Liver (tissue), 8 donors: ENCODE measurements at regions not wholly inside any gene's neighbourhood (a gene's known extent, or its start where the extent isn't known, plus 50 kb on each side); places are given as distances from the start of the nearest gene placed in this dataset.

ENCODE experiments used
- DNase-seq: peaks from one replicate; pipeline ENCODE4 v3.0.0-alpha.2; 2017; ENCODE audit warnings: low spot score
- H3K27ac ChIP-seq, 2 donors: one replicate each; pipeline ENCODE4 v1.7.0; 2013; ENCODE audit warnings: inconsistent platforms in 2 of 2, low read length in 2 of 2, control low read depth in 1 of 2, low read depth in 1 of 2, mild to moderate bottlenecking in 1 of 2
- H3K27me3 ChIP-seq, 4 donors: one replicate each; pipeline versions ENCODE4 v1.6.1 to v1.7.0; 2013; ENCODE audit warnings: low read length in 3 of 4, inconsistent platforms in 1 of 4, mild to moderate bottlenecking in 1 of 4, moderate library complexity in 1 of 4; ENCODE audit not compliant: control insufficient read depth in 4 of 4, insufficient read depth in 4 of 4
- H3K36me3 ChIP-seq, 4 donors: one replicate each; pipeline versions ENCODE4 v1.6.1 to v1.7.0; 2013; ENCODE audit warnings: low read length in 3 of 4, mild to moderate bottlenecking in 3 of 4, low read depth in 1 of 4, moderate library complexity in 1 of 4; ENCODE audit not compliant: control insufficient read depth in 4 of 4, insufficient read depth in 3 of 4
- H3K4me1 ChIP-seq, 4 donors: one replicate each; pipeline versions ENCODE4 v1.6.1 to v1.7.0; 2013; ENCODE audit warnings: low read length in 3 of 4, mild to moderate bottlenecking in 3 of 4, moderate library complexity in 1 of 4; ENCODE audit not compliant: control insufficient read depth in 4 of 4, insufficient read depth in 4 of 4
- H3K4me3 ChIP-seq, 3 donors: one replicate each; pipeline versions ENCODE4 v1.6.1 to v1.7.0; 2013; ENCODE audit warnings: low read length in 3 of 3, control low read depth in 1 of 3, low read depth in 1 of 3, mild to moderate bottlenecking in 1 of 3
- H3K9ac ChIP-seq, 2 donors: one replicate each; pipeline ENCODE4 v1.7.0; 2013; ENCODE audit warnings: low read length in 2 of 2, mild to moderate bottlenecking in 2 of 2, moderate library complexity in 2 of 2, control low read depth in 1 of 2, low read depth in 1 of 2
- H3K9me3 ChIP-seq, 4 donors: one replicate each; pipeline versions ENCODE4 v1.6.1 to v1.7.0; 2013; ENCODE audit warnings: low read length in 3 of 4; ENCODE audit not compliant: control insufficient read depth in 4 of 4
- EGR1 ChIP-seq, 2 donors: IDR thresholded peaks; 2 replicates each; pipeline ENCODE4 v1.6.1; 2016 to 2018; ENCODE audit warnings: antibody characterized with exemption in 2 of 2, low read depth in 2 of 2
- FOXA1 ChIP-seq: IDR thresholded peaks from 2 replicates; pipeline ENCODE4 v1.6.1; 2016; ENCODE audit warnings: antibody characterized with exemption
- FOXA2 ChIP-seq: IDR thresholded peaks from 2 replicates; pipeline ENCODE4 v1.6.1; 2016; ENCODE audit warnings: antibody characterized with exemption
- GABPA ChIP-seq, 2 donors: IDR thresholded peaks in 1 of 2; conservative IDR thresholded peaks in 1 of 2; 2 replicates each; pipeline ENCODE4 v1.6.1; 2016; ENCODE audit warnings: antibody characterized with exemption in 2 of 2, mild to moderate bottlenecking in 1 of 2, moderate library complexity in 1 of 2
- HNF4A ChIP-seq, 2 donors: conservative IDR thresholded peaks; 2 replicates each; pipeline ENCODE4 v1.6.1; 2016; ENCODE audit warnings: antibody characterized with exemption in 2 of 2, mild to moderate bottlenecking in 2 of 2
- HNF4G ChIP-seq: IDR thresholded peaks from 2 replicates; pipeline ENCODE4 v1.6.1; 2016; ENCODE audit warnings: antibody characterized with exemption
- JUND ChIP-seq, 2 donors: IDR thresholded peaks; 2 replicates each; pipeline ENCODE4 v1.6.1; 2016; ENCODE audit warnings: antibody characterized with exemption in 2 of 2
- NR2F2 ChIP-seq: IDR thresholded peaks from 2 replicates; pipeline ENCODE4 v1.6.1; 2016; ENCODE audit warnings: antibody characterized with exemption
- RAD21 ChIP-seq, 2 donors: IDR thresholded peaks; 2 replicates each; pipeline ENCODE4 v1.6.1; 2016; ENCODE audit warnings: antibody characterized with exemption in 2 of 2, mild to moderate bottlenecking in 2 of 2
- RXRA ChIP-seq, 2 donors: IDR thresholded peaks; 2 replicates each; pipeline ENCODE4 v1.6.1; 2017 to 2018; ENCODE audit warnings: antibody characterized with exemption in 2 of 2, mild to moderate bottlenecking in 1 of 2
- SP1 ChIP-seq: IDR thresholded peaks from 2 replicates; pipeline ENCODE4 v1.6.1; 2018; ENCODE audit warnings: antibody characterized with exemption, mild to moderate bottlenecking
- TAF1 ChIP-seq: conservative IDR thresholded peaks from 2 replicates; pipeline ENCODE4 v1.6.1; 2016; ENCODE audit warnings: antibody characterized with exemption, mild to moderate bottlenecking
- YY1 ChIP-seq: IDR thresholded peaks from 2 replicates; pipeline ENCODE4 v1.6.1; 2016; ENCODE audit warnings: antibody characterized with exemption, mild to moderate bottlenecking
- WGBS: extraction: QIAGEN DNeasy Blood & Tissue Kit; methylation state at CpG from one replicate; pipeline ENCODE4 v1.1.7; 2013; 5-methylcytosine and 5-hydroxymethylcytosine counted together
- TF ChIP-seq, protein P1 (sequence below): IDR thresholded peaks from 2 replicates; pipeline ENCODE4 v1.6.1; 2016; ENCODE audit warnings: antibody characterized with exemption
- TF ChIP-seq, protein P2 (sequence below): IDR thresholded peaks from 2 replicates; pipeline ENCODE4 v1.6.1; 2016; ENCODE audit warnings: antibody characterized with exemption, mild to moderate bottlenecking
- TF ChIP-seq, protein P3 (sequence below): IDR thresholded peaks from 2 replicates; pipeline ENCODE4 v1.6.1; 2016; ENCODE audit warnings: antibody characterized with exemption
- TF ChIP-seq, protein P4 (sequence below): fragments of 150-350 bp; IDR thresholded peaks from 2 replicates; pipeline ENCODE4 v1.5.1; 2017; ENCODE audit warnings: improper control_type of control experiment, low read depth, low read length; ENCODE audit not compliant: missing input control
- TF ChIP-seq, protein P5 (sequence below): IDR thresholded peaks from 2 replicates; pipeline ENCODE4 v1.6.1; 2016; ENCODE audit warnings: antibody characterized with exemption
- donor health status: healthy.
- donor health status: healthy.
- donor health status: healthy.
- donor health status: healthy.
- donor health status: healthy.

DNA sequence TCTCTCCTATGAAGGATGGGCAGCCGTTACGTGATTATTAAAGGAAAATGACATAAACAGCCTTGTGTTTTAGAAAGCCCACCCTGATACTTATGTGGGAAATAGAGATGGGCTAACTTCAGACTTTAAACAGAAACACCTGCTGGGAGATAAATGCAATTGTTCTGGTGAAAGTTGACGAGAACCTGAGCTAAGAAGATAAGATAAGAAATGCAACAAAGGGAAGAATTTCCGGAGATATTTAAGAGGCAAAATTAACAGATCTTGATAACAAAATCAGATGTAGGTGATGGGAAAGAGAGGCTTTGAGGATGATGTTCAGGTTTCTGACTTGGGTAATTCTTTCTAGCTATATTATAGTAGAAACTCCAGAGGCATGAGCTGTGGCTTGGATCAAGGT is 102.7 kb upstream of the SLC7A11 start:
- DNase-seq = no peak
- Histone ChIP-seq H3K27me3 (peaks cover 0 to 2% (median 0%) of the 10 kb centered on the region in 4 donors), H3K27ac (no peak overlapping the region), H3K4me1 (no peaks in the 10 kb centered on the region), H3K4me3 (no peak overlapping the region), H3K9ac (no peak overlapping the region), H3K36me3 (no peaks in the 10 kb centered on the region), H3K9me3 (no peaks in the 10 kb centered on the region)
- no peak for TF ChIP-seq EGR1 (IDR thresholded peaks at IDR 0.05; ENCODE audit: low read depth in 2 of 2)
- no peak for TF ChIP-seq TAF1
- TF ChIP-seq JUND (IDR thresholded peaks at IDR 0.05) = no peak
- TF ChIP-seq, protein P1, sequence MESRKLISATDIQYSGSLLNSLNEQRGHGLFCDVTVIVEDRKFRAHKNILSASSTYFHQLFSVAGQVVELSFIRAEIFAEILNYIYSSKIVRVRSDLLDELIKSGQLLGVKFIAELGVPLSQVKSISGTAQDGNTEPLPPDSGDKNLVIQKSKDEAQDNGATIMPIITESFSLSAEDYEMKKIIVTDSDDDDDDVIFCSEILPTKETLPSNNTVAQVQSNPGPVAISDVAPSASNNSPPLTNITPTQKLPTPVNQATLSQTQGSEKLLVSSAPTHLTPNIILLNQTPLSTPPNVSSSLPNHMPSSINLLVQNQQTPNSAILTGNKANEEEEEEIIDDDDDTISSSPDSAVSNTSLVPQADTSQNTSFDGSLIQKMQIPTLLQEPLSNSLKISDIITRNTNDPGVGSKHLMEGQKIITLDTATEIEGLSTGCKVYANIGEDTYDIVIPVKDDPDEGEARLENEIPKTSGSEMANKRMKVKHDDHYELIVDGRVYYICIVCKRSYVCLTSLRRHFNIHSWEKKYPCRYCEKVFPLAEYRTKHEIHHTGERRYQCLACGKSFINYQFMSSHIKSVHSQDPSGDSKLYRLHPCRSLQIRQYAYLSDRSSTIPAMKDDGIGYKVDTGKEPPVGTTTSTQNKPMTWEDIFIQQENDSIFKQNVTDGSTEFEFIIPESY = no peak
- no peak for TF ChIP-seq RAD21 (IDR thresholded peaks at IDR 0.05)
- no peak for TF ChIP-seq SP1
- no peak for TF ChIP-seq HNF4A (conservative IDR thresholded peaks at IDR 0.05)
- no peak for TF ChIP-seq YY1
- TF ChIP-seq, protein P2, sequence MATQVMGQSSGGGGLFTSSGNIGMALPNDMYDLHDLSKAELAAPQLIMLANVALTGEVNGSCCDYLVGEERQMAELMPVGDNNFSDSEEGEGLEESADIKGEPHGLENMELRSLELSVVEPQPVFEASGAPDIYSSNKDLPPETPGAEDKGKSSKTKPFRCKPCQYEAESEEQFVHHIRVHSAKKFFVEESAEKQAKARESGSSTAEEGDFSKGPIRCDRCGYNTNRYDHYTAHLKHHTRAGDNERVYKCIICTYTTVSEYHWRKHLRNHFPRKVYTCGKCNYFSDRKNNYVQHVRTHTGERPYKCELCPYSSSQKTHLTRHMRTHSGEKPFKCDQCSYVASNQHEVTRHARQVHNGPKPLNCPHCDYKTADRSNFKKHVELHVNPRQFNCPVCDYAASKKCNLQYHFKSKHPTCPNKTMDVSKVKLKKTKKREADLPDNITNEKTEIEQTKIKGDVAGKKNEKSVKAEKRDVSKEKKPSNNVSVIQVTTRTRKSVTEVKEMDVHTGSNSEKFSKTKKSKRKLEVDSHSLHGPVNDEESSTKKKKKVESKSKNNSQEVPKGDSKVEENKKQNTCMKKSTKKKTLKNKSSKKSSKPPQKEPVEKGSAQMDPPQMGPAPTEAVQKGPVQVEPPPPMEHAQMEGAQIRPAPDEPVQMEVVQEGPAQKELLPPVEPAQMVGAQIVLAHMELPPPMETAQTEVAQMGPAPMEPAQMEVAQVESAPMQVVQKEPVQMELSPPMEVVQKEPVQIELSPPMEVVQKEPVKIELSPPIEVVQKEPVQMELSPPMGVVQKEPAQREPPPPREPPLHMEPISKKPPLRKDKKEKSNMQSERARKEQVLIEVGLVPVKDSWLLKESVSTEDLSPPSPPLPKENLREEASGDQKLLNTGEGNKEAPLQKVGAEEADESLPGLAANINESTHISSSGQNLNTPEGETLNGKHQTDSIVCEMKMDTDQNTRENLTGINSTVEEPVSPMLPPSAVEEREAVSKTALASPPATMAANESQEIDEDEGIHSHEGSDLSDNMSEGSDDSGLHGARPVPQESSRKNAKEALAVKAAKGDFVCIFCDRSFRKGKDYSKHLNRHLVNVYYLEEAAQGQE = no peak
- no peak for TF ChIP-seq HNF4G
- TF ChIP-seq, protein P3, sequence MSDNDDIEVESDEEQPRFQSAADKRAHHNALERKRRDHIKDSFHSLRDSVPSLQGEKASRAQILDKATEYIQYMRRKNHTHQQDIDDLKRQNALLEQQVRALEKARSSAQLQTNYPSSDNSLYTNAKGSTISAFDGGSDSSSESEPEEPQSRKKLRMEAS = no peak
- TF ChIP-seq FOXA2 = no peak
- TF ChIP-seq, protein P4, sequence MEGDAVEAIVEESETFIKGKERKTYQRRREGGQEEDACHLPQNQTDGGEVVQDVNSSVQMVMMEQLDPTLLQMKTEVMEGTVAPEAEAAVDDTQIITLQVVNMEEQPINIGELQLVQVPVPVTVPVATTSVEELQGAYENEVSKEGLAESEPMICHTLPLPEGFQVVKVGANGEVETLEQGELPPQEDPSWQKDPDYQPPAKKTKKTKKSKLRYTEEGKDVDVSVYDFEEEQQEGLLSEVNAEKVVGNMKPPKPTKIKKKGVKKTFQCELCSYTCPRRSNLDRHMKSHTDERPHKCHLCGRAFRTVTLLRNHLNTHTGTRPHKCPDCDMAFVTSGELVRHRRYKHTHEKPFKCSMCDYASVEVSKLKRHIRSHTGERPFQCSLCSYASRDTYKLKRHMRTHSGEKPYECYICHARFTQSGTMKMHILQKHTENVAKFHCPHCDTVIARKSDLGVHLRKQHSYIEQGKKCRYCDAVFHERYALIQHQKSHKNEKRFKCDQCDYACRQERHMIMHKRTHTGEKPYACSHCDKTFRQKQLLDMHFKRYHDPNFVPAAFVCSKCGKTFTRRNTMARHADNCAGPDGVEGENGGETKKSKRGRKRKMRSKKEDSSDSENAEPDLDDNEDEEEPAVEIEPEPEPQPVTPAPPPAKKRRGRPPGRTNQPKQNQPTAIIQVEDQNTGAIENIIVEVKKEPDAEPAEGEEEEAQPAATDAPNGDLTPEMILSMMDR = no peak
- TF ChIP-seq FOXA1 = no peak
- TF ChIP-seq, protein P5, sequence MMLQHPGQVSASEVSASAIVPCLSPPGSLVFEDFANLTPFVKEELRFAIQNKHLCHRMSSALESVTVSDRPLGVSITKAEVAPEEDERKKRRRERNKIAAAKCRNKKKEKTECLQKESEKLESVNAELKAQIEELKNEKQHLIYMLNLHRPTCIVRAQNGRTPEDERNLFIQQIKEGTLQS = no peak
- no peak for TF ChIP-seq NR2F2
- TF ChIP-seq RXRA (IDR thresholded peaks at IDR 0.05) = no peak
- no peak for TF ChIP-seq GABPA (IDR thresholded peaks at IDR 0.05 in 1 of 2, conservative IDR thresholded peaks at IDR 0.05 in 1 of 2)
- WGBS = 72% methylated on average over 4 of the region's 4 CpGs
